Esophagus squamous epithelium (tissue), 4 donors: ENCODE measurements at regions not wholly inside any gene's neighbourhood (a gene's known extent, or its start where the extent isn't known, plus 50 kb on each side); places are given as distances from the start of the nearest gene placed in this dataset.

ENCODE experiments used
- CTCF ChIP-seq, 6 experiments: fragments of 450-650 bp in 4 of 6; fragments of 200-600 bp in 2 of 6; sonication (generic) in 2 of 6; IDR thresholded peaks; one replicate each; pipeline ENCODE4 v1.5.1; 2016 to 2019; ENCODE audit warnings: antibody characterized with exemption in 6 of 6, mild to moderate bottlenecking in 4 of 6, moderate library complexity in 4 of 6
- POLR2A ChIP-seq, 4 donors: fragments of 450-650 bp; IDR thresholded peaks; one replicate each; pipeline ENCODE4 v1.6.1; 2017; ENCODE audit warnings: antibody characterized with exemption in 4 of 4, mild to moderate bottlenecking in 4 of 4, moderate library complexity in 3 of 4

- no peak for TF ChIP-seq CTCF (IDR thresholded peaks at IDR 0.05)
- TF ChIP-seq POLR2A (IDR thresholded peaks at IDR 0.05): no peak
These were observed 398.6 kb upstream of the ANO5 start for GRCh38 chr11:21794306-21794705.
